ENCODE measurements at regions not wholly inside any gene's neighbourhood (a gene's known extent, or its start where the extent isn't known, plus 50 kb on each side); places are given as distances from the start of the nearest gene placed in this dataset.
"Not testable (repeated sequence)": the region's sequence is repeated elsewhere in the genome, so short reads cannot be mapped to it uniquely, and the experiment has no call there.

DNA sequence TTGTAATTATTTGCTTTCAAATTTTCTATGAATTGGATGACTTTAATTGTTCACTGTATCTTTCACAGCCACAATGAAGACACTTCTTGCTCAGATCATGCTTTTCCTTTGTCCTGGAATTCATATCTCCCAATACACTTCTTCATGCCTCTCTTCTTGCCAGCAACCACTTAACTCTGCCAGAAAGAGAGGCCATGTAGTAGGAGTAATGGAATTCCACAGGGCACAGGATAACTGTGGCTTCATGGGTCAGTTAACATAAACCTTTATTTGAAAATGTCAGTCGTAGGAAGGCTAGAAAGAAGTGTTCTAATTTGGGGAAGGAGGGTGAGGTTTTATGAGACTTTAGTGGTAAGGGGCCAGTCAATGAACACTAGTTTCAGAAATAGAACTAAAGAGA is 190.3 kb downstream of the TMEM167A start:
- no peak for DNase-seq

DNA sequence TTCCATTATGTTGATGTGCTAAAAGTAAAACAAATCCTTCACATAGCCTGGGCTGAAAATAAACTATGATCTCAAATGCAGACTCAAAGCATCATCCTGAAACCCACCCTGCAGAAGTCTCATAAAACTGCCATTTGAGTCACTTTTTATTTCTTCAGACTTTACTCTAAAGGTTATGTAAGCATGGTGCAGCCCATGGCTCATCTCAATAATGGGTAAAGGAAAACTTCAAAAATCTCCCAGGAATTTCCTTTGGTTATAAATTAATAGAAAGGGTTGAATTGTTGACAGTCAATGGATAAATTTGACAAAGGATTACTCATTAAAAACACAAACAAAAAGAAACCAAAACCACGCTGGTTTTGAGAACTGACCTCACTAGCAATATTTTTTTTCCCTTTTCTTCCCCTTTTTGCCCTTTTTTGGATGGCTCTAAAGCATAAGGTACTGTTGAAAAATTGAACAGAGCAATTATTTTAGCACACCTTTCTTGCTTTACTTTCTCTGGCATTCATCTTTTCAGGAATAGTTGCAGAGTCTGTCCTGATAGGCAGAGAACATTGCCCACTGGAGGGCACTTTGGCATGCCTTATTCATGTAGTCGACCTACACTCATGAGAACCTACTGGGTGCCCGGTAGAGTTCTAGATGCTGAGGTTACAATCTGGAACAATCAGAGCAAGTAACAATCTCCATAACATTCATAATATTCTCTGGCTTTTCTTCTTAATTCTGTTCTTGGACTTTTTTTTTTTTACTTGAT is 191.4 kb downstream of the TMEM167A start:
- DNase-seq = no peak

DNA sequence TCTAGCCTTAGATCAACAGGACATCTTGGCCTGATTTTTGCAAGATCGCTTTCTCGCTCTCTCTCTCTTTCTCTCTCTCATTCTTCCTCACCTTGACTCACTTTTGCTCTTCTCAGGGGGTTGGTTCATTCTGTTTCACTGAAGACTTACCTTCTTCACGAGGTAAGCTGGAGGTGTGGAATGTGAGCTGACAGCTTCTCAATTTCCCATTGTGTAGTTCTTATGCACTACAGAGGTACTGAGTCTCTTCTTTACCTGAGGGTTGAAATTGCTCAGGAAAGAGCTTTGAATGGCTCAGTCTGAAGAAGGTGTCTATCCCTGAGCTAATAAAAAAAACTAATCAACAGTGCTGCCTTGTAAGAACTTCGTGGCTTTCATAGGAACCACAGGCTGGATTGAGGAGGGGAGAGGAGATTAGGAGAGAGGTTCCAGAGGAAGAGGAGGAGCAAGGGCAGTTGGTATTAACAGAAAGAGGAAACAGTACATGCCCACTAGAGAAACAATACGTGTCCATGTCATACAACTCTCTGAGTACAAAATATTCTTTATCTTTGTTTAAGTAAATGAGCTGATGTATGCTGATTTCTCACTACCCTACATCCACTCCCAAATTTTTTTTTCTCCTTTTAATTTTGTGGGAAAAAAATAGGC is 192.2 kb downstream of the TMEM167A start:
- no peak for DNase-seq

DNA sequence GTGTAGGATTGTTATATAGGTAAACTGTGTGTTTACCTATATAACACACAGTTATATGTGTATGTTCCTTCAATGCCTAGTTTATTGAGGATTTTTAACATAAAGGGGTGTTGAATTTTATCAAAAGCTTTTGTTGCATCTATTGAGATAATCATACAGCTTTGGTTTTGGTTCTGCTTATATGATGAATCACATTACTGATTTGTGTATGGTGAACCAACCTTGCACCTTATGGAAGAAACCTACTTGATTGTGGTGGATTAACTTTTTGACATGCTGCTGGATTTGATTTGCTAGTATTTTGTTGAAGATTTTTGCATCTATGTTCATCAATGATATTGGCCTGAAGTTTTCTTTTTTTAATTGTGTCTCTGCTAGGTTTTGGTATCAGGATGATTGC is 194.9 kb downstream of the TMEM167A start:
- no peak for DNase-seq

DNA sequence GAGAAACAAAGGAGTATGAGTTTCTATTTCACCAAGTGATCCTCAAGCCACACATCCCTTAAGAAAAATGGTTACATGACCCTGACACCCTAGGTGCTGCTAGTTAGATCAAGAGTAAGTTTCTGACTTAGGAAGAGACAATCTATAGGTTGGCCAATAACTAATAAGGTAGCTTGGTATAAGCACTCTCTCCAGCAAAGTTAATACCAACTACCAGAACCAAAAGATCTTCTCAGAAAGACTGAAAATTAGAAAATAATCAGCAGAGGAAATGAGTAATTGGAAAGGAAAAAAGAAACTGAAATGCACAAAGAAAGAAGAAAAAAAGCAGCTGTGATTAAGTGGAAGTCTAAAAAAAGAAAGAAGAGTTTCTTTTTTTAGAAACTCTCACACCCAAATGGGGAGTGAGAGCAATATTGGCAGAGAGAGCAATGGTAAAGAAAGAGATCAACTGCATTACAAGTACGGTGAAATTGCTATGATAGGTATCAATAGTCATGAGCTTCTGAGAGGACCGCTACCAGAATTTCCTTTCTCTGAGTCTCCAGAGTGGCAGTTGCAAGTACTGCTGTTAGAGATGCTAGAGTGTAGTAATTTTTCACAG is 195.5 kb downstream of the TMEM167A start:
- DNase-seq = no peak

DNA sequence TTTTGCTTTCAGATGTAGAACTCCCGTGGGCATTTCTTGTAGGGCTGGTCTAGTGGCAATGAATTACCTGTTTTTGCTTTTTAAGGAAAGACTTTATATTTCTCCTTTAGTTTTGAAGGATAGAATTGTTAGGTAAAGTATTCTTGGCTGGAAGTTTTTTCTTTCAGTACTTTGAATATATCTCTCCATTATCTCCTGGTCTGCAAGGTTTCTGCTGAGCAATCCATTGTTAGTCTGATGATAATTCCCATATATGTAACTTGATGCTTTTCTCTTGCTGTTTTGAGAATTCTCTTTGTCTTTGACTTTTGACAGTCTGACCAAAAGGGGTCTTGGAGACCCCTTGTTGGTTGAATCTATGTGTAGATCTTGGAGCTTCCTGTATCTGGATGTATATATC is 198.1 kb downstream of the TMEM167A start:
- DNase-seq = no peak

DNA sequence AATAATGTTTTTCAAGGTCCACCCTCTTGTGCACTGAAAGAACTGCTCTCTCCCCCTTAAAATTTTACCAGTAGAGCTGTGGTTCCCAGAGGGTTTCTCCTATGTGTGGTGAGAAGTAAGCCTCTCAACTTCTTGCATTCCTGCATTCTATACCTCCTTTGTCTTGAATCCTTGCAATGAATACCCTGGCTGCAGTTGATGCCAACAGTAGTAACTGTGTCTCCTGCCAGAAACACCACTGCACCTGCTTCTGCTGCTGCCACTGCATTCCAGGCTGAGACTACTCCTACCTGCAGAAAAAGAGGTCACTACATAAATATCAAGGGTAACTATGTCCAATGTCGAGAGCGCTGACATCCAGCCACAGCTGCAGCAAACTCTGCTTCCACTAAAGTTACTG is 203.7 kb downstream of the TMEM167A start:
- no peak for DNase-seq

DNA sequence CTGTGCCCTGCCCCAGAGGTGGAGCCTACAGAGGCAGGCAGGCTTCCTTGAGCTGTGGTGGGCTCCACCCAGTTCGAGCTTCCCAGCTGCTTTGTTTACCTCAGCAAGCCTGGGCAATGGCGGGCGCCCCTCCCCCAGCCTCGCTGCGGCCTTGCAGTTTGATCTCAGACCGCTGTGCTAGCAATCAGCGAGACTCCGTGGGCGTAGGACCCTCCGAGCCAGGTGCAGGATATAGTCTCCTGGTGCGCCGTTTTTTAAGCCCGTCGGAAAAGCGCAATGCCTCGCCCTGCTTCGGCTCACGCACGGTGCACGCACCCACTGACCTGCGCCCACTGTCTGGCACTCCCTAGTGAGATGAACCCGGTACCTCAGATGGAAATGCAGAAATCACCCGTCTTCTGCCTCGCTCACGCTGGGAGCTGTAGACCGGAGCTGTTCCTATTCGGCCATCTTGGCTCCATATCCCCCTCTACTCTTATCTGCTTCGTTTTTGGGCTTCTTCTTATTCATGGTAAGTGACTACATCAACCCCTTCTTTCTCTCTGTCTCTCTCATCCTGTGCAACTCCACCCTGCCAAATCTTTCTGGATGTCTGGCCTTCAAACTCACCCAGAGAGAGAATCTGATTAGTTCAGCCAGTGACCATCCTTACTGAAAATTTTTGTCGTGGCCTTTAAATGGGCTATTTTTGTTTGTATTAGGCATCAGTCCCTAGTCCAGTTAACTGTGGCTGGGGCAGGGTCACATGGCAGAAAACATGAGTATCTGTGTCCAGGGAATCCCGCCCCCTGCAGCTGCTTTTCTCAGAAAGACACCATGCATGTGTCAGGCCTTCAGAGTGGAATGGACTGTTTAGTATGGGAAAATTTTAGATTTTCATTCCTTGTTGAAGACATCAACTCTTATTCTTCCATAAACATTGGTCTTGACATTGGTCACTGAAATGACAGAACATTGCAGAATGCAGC is 204.6 kb downstream of the TMEM167A start:
- not testable (repeated sequence) for DNase-seq

DNA sequence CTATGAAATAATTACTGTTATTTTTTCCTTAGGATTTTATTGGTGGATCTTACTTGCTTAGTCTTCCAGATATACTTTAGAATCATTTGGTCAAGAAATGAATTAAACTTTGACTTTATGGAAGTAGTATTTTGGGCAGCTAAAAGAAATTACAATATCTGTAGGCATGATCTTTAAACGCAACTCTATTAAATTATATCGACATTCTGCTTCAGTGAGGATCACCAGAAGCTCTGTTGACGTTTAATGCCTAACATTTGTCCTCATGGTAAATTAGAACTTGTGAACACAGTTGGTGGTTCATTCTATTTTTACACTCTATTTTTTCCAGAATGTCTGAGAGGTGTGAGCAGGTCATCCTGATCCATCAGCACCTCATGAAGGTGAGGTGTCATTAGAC is 211.6 kb downstream of the TMEM167A start:
- DNase-seq = no peak

DNA sequence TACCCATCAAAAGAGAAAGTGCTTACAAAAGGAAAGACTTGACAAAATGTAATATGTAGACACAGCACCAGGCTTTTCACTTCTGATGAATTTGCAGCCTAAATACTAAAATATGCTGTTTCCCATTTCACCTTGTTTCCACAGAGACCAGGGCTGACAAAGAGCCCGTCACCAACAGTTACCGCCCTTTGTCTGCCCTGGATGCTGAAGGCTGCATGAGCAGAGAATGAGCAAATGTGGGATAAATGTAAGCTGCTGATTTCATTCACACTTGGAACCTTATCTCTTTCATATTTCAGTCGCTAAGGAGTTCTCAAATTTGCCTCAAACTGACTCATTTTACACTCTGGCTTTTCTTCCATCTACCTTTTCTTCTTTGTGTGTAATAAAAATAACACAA is 213.9 kb downstream of the TMEM167A start:
- DNase-seq = no peak

DNA sequence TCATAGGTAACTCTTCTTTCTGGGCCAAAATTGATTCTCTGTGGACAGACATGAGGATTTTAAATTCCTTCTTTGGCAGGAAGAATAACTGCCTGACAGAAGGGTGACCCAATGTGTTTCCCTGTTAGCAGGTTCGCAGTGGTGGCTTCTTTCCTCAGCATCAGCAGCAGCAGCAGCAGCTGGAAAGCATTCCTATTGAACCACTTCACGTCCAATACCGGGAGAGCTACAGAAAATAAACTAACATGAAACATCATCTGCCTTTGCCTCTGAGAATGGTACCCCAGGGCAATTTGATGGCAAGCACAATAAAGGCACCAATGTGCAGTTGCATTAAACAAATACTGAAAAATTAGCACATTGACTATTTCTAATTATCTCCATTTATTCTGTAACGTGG is 214.5 kb downstream of the TMEM167A start:
- DNase-seq = no peak

DNA sequence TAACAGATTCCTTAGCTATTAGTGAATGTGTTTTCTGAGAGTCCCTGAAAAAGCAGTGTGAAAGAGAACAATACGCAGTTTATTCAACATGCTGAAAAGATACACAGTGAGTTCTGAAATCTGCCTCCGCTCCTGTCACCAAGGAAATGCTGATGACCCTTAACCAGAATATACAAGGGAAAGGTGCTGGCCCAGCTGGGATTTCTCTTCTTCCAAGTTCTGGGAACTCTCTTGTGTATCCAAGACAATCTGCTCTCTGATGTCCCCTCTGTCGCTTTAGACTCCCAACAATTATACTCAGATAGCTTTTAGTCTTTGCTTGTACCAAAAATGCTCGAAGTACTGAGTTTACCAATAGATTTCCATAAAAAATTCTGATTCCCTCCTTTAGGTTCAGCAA is 214.9 kb downstream of the TMEM167A start:
- DNase-seq = no peak

DNA sequence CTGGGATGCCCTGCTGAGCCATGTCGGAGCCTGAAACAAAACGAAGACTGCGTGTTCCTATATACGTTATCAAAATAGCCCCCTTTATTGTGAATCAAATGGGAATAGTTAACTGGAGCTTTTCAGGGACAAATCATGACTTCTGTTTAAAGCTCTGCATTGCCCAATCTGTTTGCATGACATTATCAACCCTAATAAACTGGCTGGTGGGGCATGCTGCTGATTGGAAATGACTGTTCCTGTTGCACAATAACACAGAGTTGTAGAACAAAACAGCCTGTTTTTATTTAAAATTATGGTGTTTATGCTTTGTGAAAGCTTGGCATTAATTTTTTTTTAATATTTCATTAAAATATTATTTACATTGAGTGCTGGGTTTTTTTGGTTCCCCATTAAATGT is 215.5 kb downstream of the TMEM167A start:
- DNase-seq = no peak

DNA sequence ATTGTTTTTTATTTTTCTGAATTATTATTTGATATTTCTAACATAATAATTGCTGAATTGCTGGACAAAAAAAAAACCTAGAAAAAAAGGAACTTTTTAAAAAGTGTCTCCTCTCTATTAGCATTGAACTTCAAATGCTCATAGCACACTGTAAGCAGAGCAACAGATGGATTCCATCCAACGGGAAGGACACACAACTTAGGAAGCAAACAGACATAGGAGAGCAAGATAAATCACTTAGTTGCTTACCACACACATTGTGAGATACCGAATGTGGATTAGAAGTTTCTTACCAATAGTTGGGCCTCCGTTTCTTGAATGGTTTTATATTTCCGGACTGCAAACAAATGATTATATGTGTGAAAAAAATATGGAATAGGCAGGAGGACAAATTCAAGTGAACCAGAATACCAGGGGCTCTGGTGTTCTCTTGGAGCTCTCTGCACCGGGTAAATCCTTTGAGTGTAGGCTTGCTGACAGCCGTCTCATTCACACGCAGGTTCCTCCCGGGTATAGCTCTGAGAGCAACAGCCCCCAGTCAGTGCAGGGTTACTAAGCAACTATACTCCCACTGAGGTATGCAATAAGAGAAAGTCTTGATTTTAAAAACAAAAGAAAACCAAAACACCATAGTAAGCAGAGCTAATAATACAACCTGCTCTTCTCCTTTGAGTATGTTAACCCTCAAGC is 217.6 kb downstream of the TMEM167A start:
- no peak for DNase-seq

DNA sequence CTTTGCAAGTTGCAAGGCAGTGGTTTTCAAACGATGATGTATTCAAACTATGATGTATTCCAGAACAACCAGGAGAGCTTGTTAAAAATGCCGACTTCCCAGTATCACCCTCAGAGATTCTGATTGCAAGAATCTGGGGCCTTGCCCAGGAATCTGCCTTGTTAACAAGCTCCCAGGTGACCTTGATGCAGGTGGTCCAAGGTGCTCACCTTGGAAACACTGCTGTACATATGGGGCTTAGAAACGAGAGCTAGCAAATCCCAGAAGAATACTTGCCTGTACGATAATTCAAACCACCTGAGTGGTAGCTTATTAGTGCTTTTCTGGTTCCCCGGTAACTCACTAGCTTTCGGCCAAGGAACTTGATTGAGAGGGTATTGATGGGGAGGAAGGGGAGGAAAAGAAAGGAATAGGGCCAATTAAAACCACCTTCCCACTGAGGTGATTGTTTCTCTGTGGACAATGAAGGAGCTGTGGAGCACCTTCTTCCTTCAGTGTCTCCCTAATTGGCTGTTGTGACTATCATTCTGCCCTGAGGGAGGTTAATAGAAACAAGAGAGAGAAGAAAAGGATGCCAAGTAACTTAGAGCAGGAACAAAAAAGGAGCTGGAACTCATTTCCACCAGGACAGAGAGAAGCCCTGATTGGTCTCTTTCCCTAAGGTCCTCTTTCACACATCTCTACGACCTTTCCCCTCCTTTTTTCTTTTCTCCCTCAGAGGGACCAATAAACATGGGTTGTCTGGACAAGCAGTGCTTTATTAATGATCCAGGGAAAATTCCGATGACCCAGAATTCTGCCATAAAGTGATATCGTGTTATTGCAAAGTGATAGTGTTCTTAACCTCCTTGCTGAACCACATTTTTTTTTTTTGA is 218.8 kb downstream of the TMEM167A start:
- DNase-seq = no peak

DNA sequence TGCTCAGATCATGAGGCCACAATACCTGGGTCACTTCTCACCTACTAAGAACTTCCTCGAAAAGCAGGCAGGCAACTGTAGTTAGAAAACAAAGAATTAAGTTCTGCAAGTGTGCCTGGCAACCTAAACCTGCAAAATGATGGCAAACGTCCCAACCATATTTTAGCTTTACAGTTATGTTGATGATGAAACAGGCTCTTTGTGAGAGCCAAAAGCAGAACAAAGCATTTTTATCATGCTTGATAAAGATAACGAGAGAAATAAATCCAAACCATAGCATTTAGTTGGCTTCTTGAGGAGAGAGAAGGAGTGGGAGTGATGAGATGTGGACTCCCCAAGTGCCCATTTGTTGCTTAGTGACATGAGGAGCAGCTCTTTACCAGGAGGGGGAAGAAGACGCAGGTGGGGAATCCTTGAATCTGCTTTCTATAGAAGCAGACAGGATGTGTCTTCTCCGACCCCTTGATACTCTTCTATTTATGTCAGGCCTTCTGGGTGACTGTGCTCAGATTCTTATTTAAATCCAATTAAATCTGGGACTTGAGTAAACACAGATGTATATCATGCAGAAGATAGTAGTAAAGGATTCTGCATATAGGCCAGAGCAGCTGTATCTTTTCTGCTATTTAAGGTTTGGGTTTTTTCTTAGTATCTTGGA is 221.2 kb downstream of the TMEM167A start:
- no peak for DNase-seq

DNA sequence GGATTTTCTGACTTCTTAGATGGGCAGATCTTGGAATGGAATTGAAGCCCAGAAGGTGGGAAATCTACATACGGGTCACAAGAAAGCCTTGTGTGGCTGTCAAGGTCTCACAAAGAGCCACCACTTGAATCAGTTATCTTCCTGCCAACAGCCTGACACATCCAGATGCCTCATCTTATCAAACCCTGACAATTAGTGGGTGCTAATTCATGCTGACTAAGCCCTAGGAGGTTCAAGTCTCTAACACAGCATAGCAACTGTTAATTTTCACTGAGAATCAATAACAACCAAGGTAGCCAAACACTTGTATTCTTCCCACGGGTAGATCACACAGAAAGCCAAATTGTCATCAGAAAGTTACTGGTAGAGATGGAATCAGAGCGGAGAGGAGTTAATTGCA is 222.2 kb downstream of the TMEM167A start:
- no peak for DNase-seq

DNA sequence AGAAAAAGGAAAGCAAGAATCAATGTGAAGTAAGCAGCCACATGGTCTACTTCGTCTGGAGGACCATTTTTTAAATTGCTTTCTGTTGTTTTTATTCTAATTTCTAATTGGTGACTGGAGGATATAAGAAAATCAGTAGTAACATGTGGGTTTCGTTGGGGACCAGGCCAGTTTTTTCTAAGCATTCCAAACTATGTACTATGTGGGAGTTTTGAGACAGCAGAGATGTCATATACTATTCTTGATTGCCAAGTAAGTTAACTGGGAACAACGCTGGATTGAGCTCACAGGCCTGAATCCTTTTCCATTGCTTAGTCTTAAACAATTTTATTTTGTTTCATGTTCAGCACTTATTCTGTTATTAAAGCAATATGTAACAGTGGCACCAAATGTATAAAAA is 225.7 kb downstream of the TMEM167A start:
- no peak for DNase-seq

DNA sequence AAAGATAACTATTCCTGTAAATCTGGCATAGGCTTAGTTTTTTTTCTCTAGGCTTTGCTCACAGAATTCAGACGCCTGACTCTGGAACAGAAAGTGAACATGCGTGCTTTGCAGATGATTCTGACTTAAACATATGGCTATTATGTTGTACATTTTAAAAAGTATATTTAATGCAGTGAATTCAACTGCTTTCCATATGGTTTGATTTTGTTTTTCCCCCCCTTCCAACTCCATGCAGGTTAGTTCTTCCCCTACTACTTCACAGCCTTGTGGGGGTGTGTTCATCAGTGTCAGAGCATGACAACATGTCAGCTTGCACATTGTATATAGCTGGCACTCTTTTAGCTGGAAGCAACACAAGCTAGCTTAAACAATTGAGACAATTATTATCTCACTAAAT is 226.8 kb downstream of the TMEM167A start:
- DNase-seq = no peak

DNA sequence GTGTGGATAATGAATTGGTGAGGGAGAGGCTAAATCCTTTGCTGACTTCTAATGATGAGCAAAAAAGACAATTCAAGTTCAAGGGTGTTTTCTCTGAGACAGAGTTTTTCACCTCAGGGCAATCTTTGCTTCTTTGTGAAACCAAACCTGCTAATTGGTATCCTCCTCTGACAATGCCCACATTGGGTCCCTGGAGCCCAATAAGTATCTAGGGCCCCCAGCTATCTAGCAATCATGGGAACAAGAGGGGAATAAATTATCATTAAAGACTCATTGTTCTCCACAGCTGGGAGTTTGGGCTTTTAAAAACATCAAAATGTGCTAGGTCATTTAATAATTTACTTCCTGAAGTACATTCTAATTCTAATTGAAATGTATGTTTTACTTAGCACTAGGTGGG is 227.3 kb downstream of the TMEM167A start:
- no peak for DNase-seq

DNA sequence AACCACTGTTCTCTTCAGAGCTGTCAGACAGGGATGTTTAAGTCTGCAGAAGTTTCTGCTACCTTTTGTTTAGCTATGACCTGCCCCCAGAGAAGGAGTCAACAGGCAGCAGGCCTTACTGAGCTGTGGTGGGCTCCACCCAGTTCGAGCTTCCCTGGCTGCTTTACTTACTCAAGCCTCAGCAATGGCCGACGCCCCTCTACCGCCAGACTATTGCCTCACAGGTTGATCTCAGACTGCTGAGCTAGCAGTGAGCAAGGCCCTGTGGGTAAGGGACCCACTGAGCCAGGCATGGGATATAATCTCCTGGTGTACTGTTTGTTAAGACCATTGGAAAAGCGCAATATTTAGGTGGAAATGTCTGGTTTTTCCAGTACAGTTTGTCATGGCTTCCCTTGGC is 229.6 kb downstream of the TMEM167A start:
- no peak for DNase-seq
